CD4-positive, alpha-beta memory T cell (primary cell): ENCODE measurements at regions not wholly inside any gene's neighbourhood (a gene's known extent, or its start where the extent isn't known, plus 50 kb on each side); places are given as distances from the start of the nearest gene placed in this dataset.
"Not testable (repeated sequence)": the region's sequence is repeated elsewhere in the genome, so short reads cannot be mapped to it uniquely, and the experiment has no call there.

Experiments
- CTCF ChIA-PET: fragments of 350-600 bp; sonication (Branson Sonifier 250); formaldehyde crosslinking; loops from one replicate; lab custom pipeline; 2021; ENCODE audit warnings: inconsistent platforms; ENCODE audit not compliant: partially characterized antibody; lab: Charles Lee
- POLR2A ChIA-PET: fragments of 350-600 bp; sonication (Branson Sonifier 250); formaldehyde crosslinking; loops from one replicate; lab custom pipeline; 2021; ENCODE audit not compliant: partially characterized antibody; lab: Charles Lee
- DNase-seq, 5 donors: peaks; one replicate each; pipeline versions ENCODE4 v3.0.0 to v3.0.0-alpha.2; 2020 to 2022; ENCODE audit warnings: mixed read lengths in 1 of 5
- H3K27ac ChIP-seq: one replicate; pipeline ENCODE4 v1.7.0; 2013; ENCODE audit warnings: low read depth, low read length
- H3K27me3 ChIP-seq: 2 replicates; pipeline ENCODE4 v1.7.0; 2013; ENCODE audit warnings: mild to moderate bottlenecking, low read length, moderate library complexity; ENCODE audit not compliant: insufficient read depth
- H3K36me3 ChIP-seq: 2 replicates; pipeline ENCODE4 v1.7.0; 2013; ENCODE audit warnings: mild to moderate bottlenecking, low read length, moderate library complexity; ENCODE audit not compliant: insufficient read depth
- H3K4me1 ChIP-seq: 2 replicates; pipeline ENCODE4 v1.7.0; 2013; ENCODE audit warnings: mild to moderate bottlenecking, low read length, moderate library complexity; ENCODE audit not compliant: insufficient read depth
- H3K4me3 ChIP-seq, 2 donors: one replicate each; pipeline ENCODE4 v1.7.0; 2013; ENCODE audit warnings: low read length in 2 of 2, mild to moderate bottlenecking in 1 of 2
- H3K9me3 ChIP-seq, 2 donors: one replicate each; pipeline ENCODE4 v1.7.0; 2013; ENCODE audit warnings: low read length in 2 of 2, control low read depth in 1 of 2; ENCODE audit not compliant: control insufficient read depth in 1 of 2
- H3K27ac Mint-ChIP-seq, 7 donors: one replicate each; pipeline ENCODE4 v1.8.0; 2020 to 2021; ENCODE audit warnings: mixed read lengths in 7 of 7, mild to moderate bottlenecking in 6 of 7, inconsistent platforms in 3 of 7, moderate library complexity in 3 of 7
- H3K27me3 Mint-ChIP-seq, 2 donors: one replicate each; pipeline ENCODE4 v1.8.0; 2020 to 2021; ENCODE audit warnings: mixed read lengths in 2 of 2
- H3K36me3 Mint-ChIP-seq, 2 donors: one replicate each; pipeline ENCODE4 v1.8.0; 2020 to 2021; ENCODE audit warnings: mixed read lengths in 2 of 2, inconsistent platforms in 1 of 2, mild to moderate bottlenecking in 1 of 2
- H3K4me1 Mint-ChIP-seq, 4 donors: one replicate each; pipeline ENCODE4 v1.8.0; 2020 to 2021; ENCODE audit warnings: mixed read lengths in 4 of 4, mild to moderate bottlenecking in 1 of 4
- H3K4me3 Mint-ChIP-seq, 8 donors: one replicate each; pipeline ENCODE4 v1.8.0; 2020 to 2021; ENCODE audit warnings: mixed read lengths in 8 of 8, mild to moderate bottlenecking in 7 of 8, moderate library complexity in 6 of 8, inconsistent platforms in 3 of 8
- H3K9me3 Mint-ChIP-seq, 8 donors: one replicate each; pipeline ENCODE4 v1.8.0; 2020 to 2021; ENCODE audit warnings: mixed read lengths in 8 of 8, mild to moderate bottlenecking in 5 of 8, inconsistent platforms in 3 of 8, moderate library complexity in 1 of 8
- intact Hi-C: fragments of 100-400 bp; cut with micrococcal nuclease; formaldehyde crosslinking; loops from one replicate; pipeline ENCODE4 v1.15.1; 2023

DNA sequence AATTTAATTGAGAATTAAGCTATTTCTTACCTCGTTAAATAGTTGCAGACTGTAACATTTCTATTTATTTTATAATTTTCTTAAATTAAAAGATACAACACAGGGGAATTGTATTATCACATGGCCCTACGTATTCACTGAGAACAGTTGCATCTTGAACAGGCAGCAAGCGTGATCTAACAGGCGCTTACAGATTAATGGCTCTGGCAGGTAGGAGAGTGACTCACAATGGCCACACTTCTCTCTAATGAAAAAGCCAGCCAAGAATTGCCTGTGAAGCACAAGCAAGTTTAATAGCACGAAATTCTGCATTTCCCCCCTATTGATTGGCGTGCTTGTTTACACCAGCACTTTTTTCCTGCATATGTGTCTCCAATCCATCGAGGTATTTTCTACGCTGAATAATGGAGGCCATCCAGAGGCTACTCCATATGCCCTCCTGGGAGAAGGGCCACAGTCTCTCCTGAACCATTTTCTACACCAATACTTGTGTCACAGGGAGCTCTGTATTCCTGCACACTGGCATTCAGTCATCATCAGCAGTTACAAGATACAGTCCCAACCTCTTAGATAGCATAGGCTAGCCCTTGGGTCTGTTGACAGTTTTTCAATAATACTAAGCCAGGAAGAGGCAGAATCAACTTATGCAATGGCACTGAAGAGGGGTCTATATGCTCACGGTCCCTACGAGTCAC lies 150.6 kb upstream of the PLD5 start:
- no peaks in the 10 kb centered on the region for H3K27me3 Mint-ChIP-seq
- H3K4me1 Mint-ChIP-seq = no peaks in the 10 kb centered on the region
- no peak overlapping the region for H3K27ac Mint-ChIP-seq
- POLR2A ChIA-PET = no interaction called here
- no peaks in the 10 kb centered on the region for H3K36me3 Mint-ChIP-seq
- intact Hi-C loops = no loop called here
- no peaks in the 10 kb centered on the region for H3K4me1 ChIP-seq
- H3K4me3 Mint-ChIP-seq = no peak overlapping the region
- H3K27ac ChIP-seq = no peak overlapping the region
- H3K27me3 ChIP-seq = no peaks in the 10 kb centered on the region
- no peak overlapping the region for H3K4me3 ChIP-seq
- CTCF ChIA-PET = no interaction called here
- DNase-seq = no peak
- H3K9me3 ChIP-seq = no peaks in the 10 kb centered on the region
- no peaks in the 10 kb centered on the region for H3K36me3 ChIP-seq
- peaks cover 0 to 11% (median under 1%) of the 10 kb centered on the region in 8 donors for H3K9me3 Mint-ChIP-seq

DNA sequence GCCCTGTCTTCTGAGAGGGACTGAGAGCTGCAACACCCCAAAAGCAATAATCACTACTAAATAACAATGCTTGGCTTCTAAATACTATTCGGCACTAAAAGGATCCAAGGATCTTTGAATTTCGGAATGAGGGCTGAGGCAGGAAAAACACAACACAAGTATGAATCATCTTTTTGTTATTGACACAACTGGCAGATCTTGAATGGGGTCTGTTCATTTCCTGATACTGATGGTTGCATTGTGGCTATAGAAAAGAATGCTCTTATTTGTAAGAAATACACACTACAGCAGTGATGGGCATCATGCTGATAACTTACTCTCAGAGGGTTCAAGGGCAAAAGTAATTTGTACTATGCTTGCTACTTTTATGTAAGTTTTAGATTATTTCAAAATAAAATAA lies 149.2 kb upstream of the PLD5 start:
- intact Hi-C loops = no loop called here
- H3K27me3 Mint-ChIP-seq = no peaks in the 10 kb centered on the region
- ChIA-PET CTCF (no interaction called here), POLR2A (no interaction called here)
- Histone ChIP-seq H3K4me1 (no peaks in the 10 kb centered on the region), H3K9me3 (no peaks in the 10 kb centered on the region), H3K27ac (no peak overlapping the region), H3K4me3 (no peak overlapping the region), H3K36me3 (no peaks in the 10 kb centered on the region), H3K27me3 (no peaks in the 10 kb centered on the region)
- H3K27ac Mint-ChIP-seq = no peak overlapping the region
- peaks cover 0 to 9% (median under 1%) of the 10 kb centered on the region in 8 donors for H3K9me3 Mint-ChIP-seq
- H3K4me1 Mint-ChIP-seq = no peaks in the 10 kb centered on the region
- H3K4me3 Mint-ChIP-seq = no peak overlapping the region
- no peaks in the 10 kb centered on the region for H3K36me3 Mint-ChIP-seq
- no peak for DNase-seq

DNA sequence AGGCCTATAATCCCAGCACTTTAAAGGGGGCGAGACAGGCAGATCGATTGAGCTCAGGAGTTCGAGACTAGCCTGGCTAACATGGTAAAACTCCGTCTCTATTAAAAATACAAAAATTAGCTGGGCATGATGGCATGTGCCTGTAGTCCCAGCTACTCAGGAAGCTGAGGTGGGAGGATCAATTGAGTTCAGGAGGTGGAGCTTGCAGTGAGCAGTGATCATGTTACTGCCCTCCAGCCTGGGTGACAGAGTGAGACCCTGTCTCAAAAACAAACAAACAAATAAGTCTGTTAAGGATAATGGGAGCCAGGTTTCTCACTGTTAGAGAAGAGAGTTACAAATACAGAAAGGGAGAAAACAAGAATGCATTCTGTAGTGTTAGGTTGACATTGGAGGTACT lies 148.7 kb upstream of the PLD5 start:
- POLR2A ChIA-PET, H3K4me1 ChIP-seq, H3K36me3 ChIP-seq, H3K9me3 Mint-ChIP-seq, H3K4me3 ChIP-seq, H3K27ac ChIP-seq, H3K4me3 Mint-ChIP-seq, CTCF ChIA-PET, H3K36me3 Mint-ChIP-seq, H3K27me3 ChIP-seq, H3K4me1 Mint-ChIP-seq, H3K27me3 Mint-ChIP-seq, DNase-seq, H3K9me3 ChIP-seq, intact Hi-C loops: not testable (repeated sequence)
- H3K27ac Mint-ChIP-seq = peak overlapping the region in 1 of 7 donors; percentile 9

DNA sequence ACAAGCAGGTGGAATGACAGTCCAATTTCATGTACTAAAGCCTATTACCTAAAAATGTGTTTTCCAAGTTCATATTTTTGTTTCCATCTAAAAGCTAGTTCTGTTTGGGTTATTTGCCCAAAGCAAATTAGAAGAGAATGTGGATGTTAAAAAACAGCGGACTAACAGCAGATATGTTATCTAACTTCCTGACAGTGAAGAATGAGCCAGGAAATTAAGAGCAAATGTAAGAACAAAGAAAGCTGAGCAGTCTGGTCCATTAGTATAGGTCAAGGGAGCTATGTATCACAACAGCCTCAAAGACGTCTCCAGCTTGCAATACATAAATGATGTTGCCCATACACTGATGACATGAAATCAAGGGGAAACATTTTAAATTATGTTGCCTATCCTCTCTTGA lies 145.5 kb upstream of the PLD5 start:
- H3K27ac ChIP-seq = no peak overlapping the region
- no peaks in the 10 kb centered on the region for H3K9me3 ChIP-seq
- no peaks in the 10 kb centered on the region for H3K36me3 ChIP-seq
- H3K4me3 ChIP-seq = no peak overlapping the region
- no peak overlapping the region for H3K27ac Mint-ChIP-seq
- intact Hi-C loops = no loop called here
- H3K4me3 Mint-ChIP-seq = no peak overlapping the region
- DNase-seq = no peak
- H3K4me1 Mint-ChIP-seq = no peaks in the 10 kb centered on the region
- H3K27me3 Mint-ChIP-seq = no peaks in the 10 kb centered on the region
- H3K4me1 ChIP-seq = no peaks in the 10 kb centered on the region
- H3K27me3 ChIP-seq = no peaks in the 10 kb centered on the region
- no peaks in the 10 kb centered on the region for H3K36me3 Mint-ChIP-seq
- ChIA-PET POLR2A (no interaction called here), CTCF (interaction anchor here (0.7 kb wide), 1 partner anchor 20 kb away, joined by 3 read pairs; no protein-coding TSS in a partner anchor)
- peaks cover 0 to 10% (median 2%) of the 10 kb centered on the region in 8 donors for H3K9me3 Mint-ChIP-seq

DNA sequence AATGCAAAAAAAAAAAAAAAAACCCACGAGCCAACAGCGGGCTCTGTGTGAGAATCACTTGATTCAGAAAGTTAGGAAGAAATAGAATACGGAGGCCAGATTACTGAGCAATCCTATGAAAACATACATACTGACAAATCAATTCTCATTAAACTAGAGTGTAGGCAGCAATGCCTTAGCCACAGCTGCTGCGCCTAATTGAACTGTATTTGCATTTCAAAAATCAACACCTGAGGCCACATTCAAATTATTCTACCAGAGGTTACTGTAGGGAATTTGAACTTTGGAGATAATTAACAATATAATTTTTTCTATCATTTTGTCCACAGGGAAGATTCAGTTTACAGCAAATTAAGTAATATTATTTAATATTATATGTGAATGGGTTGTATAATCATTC lies 138.4 kb upstream of the PLD5 start:
- H3K4me1 ChIP-seq = no peaks in the 10 kb centered on the region
- Mint-ChIP-seq H3K4me3 (no peak overlapping the region), H3K27ac (no peak overlapping the region), H3K36me3 (no peaks in the 10 kb centered on the region), H3K4me1 (no peaks in the 10 kb centered on the region), H3K9me3 (peaks cover 0 to 9% (median under 1%) of the 10 kb centered on the region in 8 donors), H3K27me3 (peaks cover 0 to 1% of the 10 kb centered on the region in 2 donors)
- intact Hi-C loops = no loop called here
- POLR2A ChIA-PET = no interaction called here
- no peak overlapping the region for H3K27ac ChIP-seq
- DNase-seq = no peak
- no peaks in the 10 kb centered on the region for H3K36me3 ChIP-seq
- H3K27me3 ChIP-seq = no peaks in the 10 kb centered on the region
- CTCF ChIA-PET = no interaction called here
- H3K4me3 ChIP-seq = no peak overlapping the region
- H3K9me3 ChIP-seq = no peaks in the 10 kb centered on the region

DNA sequence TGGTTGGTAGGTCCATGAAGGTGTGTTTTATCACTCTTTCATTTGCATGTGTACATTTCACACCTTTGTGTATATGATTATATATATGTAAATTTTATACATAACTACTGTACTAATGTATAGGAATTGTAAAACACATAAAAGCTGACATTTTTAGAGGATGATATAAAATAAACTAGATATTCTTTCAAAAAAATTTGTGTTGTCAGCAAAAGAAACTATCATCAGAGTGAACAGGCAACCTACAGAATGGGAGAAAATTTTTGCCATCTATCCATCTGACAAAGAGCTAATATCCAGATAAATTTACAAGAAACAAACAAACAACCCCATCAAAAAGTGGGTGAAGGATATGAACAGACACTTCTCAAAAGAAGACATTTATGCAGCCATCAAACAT lies 129.3 kb upstream of the PLD5 start:
- H3K27ac Mint-ChIP-seq, CTCF ChIA-PET, intact Hi-C loops, H3K4me3 ChIP-seq, H3K27me3 Mint-ChIP-seq, H3K9me3 ChIP-seq, H3K4me1 ChIP-seq, DNase-seq, H3K4me3 Mint-ChIP-seq, H3K36me3 ChIP-seq, POLR2A ChIA-PET, H3K4me1 Mint-ChIP-seq, H3K27ac ChIP-seq, H3K36me3 Mint-ChIP-seq, H3K27me3 ChIP-seq: not testable (repeated sequence)
- peaks cover 0 to 23% (median 2%) of the 10 kb centered on the region in 8 donors for H3K9me3 Mint-ChIP-seq

DNA sequence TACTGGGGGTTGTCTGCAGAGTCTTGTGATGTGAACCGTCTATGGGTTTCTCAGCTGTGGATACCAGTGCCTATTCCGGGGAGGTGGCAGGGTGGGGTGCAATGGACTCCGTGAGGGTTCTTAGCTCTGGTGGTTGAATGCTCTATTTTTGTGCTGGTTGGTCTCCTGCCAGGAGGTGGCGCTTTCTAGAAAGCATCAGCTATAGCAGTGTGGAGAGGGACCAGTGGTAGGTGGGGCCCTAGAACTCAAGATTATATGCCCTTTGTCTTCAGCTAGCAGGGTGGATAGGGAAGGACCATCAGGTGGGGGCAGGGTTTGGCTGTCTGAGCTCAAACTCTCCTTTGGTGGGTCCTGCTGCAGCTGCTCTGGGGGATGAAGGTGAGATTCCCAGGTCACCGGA lies 127.3 kb upstream of the PLD5 start:
- intact Hi-C loops = no loop called here

More for the DNA sequence above, 127.3 kb upstream of the PLD5 start:
- Histone ChIP-seq H3K4me1 (no peaks in the 10 kb centered on the region), H3K4me3 (no peak overlapping the region), H3K9me3 (no peaks in the 10 kb centered on the region), H3K36me3 (no peaks in the 10 kb centered on the region), H3K27me3 (no peaks in the 10 kb centered on the region), H3K27ac (no peak overlapping the region)
- Mint-ChIP-seq H3K27me3 (no peaks in the 10 kb centered on the region), H3K27ac (no peak overlapping the region), H3K9me3 (peaks cover 0 to 23% (median 2%) of the 10 kb centered on the region in 8 donors), H3K36me3 (no peaks in the 10 kb centered on the region), H3K4me1 (no peaks in the 10 kb centered on the region), H3K4me3 (no peak overlapping the region)
- DNase-seq = no peak
- POLR2A ChIA-PET = no interaction called here
- CTCF ChIA-PET = no interaction called here
